M059J (cell line): ENCODE measurements at regions not wholly inside any gene's neighbourhood (a gene's known extent, or its start where the extent isn't known, plus 50 kb on each side); places are given as distances from the start of the nearest gene placed in this dataset.

ENCODE experiments used
- DNase-seq: peaks from one replicate; pipeline ENCODE4 v3.0.0-alpha.2; 2012; ENCODE audit warnings: low read depth

GRCh38 chr3:74507691-74508090, 106.8 kb downstream of the CNTN3 start:
- DNase-seq, result no peak

- no peak for DNase-seq
Measured at GRCh38 chr3:74506246-74506645, 108.2 kb downstream of the CNTN3 start.

- no peak for DNase-seq
Measured at GRCh38 chr3:74501007-74501406, 113.5 kb downstream of the CNTN3 start.

GRCh38 chr3:74500257-74500656, 114.2 kb downstream of the CNTN3 start:
- DNase-seq, result no peak

- DNase-seq, result no peak
Measured at GRCh38 chr3:74491874-74492273, 122.6 kb downstream of the CNTN3 start.

- no peak for DNase-seq
Measured at GRCh38 chr3:74489050-74489792, 125.2 kb downstream of the CNTN3 start.

- DNase-seq, result no peak
Measured at GRCh38 chr3:74479915-74480314, 134.5 kb downstream of the CNTN3 start.

GRCh38 chr3:74470313-74470712, 144.1 kb downstream of the CNTN3 start:
- no peak for DNase-seq

- no peak for DNase-seq
Measured at GRCh38 chr3:74469713-74470112, 144.7 kb downstream of the CNTN3 start.

- no peak for DNase-seq
Measured at GRCh38 chr3:74469151-74469550, 145.3 kb downstream of the CNTN3 start.

- DNase-seq, result no peak
Measured at GRCh38 chr3:74465715-74466410, 148.6 kb downstream of the CNTN3 start.

GRCh38 chr3:74463515-74463914, 150.9 kb downstream of the CNTN3 start:
- no peak for DNase-seq

- DNase-seq, result no peak
Measured at GRCh38 chr3:74456166-74456565, 158.3 kb downstream of the CNTN3 start.

GRCh38 chr3:74447221-74447620, 167.2 kb downstream of the CNTN3 start:
- no peak for DNase-seq

- no peak for DNase-seq
Measured at GRCh38 chr3:74445541-74445940, 168.9 kb downstream of the CNTN3 start.

- DNase-seq, result no peak
Measured at GRCh38 chr3:74443102-74443501, 171.4 kb downstream of the CNTN3 start.

- no peak for DNase-seq
Measured at GRCh38 chr3:74442683-74443082, 171.8 kb downstream of the CNTN3 start.

GRCh38 chr3:74442068-74442467, 172.4 kb downstream of the CNTN3 start:
- no peak for DNase-seq

GRCh38 chr3:74436184-74436583, 178.3 kb downstream of the CNTN3 start:
- DNase-seq, result no peak

GRCh38 chr3:74435631-74436030, 178.8 kb downstream of the CNTN3 start:
- DNase-seq, result no peak

- DNase-seq, result no peak
Measured at GRCh38 chr3:74434406-74434805, 180.1 kb downstream of the CNTN3 start.

GRCh38 chr3:74426571-74426970, 187.9 kb downstream of the CNTN3 start:
- DNase-seq, result no peak

- no peak for DNase-seq
Measured at GRCh38 chr3:74423867-74424266, 190.6 kb downstream of the CNTN3 start.
